ENCODE measurements at regions not wholly inside any gene's neighbourhood (a gene's known extent, or its start where the extent isn't known, plus 50 kb on each side); places are given as distances from the start of the nearest gene placed in this dataset.
"Not testable (repeated sequence)": the region's sequence is repeated elsewhere in the genome, so short reads cannot be mapped to it uniquely, and the experiment has no call there.

DNA sequence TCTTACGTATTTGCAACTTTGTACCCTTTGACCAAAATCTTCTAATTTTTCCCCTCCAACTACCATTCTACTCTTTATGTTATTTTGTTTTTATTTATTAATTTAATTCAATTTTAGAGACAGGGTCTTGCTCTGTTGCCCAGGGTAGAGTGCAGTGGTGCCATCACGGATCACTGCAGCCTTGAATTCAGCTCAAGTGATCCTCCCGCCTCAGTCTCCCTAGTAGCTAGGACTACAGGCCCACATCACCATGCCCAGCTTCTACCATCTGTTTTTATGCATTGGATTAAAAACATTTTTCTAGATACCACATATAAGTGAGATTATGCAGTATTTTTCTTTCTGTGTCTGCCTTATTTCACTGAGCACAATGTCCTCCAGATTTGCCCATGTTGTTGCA, 2912.5 kb downstream of the RPIA start:
- TF ChIP-seq, protein P1, sequence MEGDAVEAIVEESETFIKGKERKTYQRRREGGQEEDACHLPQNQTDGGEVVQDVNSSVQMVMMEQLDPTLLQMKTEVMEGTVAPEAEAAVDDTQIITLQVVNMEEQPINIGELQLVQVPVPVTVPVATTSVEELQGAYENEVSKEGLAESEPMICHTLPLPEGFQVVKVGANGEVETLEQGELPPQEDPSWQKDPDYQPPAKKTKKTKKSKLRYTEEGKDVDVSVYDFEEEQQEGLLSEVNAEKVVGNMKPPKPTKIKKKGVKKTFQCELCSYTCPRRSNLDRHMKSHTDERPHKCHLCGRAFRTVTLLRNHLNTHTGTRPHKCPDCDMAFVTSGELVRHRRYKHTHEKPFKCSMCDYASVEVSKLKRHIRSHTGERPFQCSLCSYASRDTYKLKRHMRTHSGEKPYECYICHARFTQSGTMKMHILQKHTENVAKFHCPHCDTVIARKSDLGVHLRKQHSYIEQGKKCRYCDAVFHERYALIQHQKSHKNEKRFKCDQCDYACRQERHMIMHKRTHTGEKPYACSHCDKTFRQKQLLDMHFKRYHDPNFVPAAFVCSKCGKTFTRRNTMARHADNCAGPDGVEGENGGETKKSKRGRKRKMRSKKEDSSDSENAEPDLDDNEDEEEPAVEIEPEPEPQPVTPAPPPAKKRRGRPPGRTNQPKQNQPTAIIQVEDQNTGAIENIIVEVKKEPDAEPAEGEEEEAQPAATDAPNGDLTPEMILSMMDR (IDR thresholded peaks at IDR 0.05), result not testable (repeated sequence)
- not testable (repeated sequence) for TF ChIP-seq ZFX (IDR thresholded peaks at IDR 0.05; ENCODE audit: borderline replicate concordance)
